OCI-M2 (cell line): ENCODE measurements at regions not wholly inside any gene's neighbourhood (a gene's known extent, or its start where the extent isn't known, plus 50 kb on each side); places are given as distances from the start of the nearest gene placed in this dataset.

Experiments
- DNase-seq: peaks from one replicate; lab custom pipeline; 2025; ENCODE audit not compliant: unreplicated experiment; lab: John Stamatoyannopoulos, UW

DNA sequence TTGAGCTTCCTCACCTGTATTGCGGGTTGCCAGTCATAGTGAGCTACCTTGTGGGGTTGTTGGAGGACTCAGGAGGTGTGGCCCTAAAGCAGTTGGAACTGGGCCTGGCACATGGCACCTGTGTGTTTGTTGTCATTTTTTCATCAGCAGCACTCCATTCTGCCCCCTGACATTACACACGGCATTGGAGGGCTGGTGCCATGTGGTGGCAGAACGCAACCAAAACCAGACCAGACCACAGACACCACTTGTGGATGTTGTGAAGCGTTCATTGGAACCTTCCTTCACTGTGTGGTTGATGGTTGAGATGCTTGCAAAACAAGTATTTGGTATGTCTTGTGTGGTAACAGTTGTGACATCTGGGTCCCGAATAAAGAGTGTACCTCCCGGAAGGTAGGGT is 113.2 kb upstream of the ERCC6L2 start:
- DNase-seq = no peak

DNA sequence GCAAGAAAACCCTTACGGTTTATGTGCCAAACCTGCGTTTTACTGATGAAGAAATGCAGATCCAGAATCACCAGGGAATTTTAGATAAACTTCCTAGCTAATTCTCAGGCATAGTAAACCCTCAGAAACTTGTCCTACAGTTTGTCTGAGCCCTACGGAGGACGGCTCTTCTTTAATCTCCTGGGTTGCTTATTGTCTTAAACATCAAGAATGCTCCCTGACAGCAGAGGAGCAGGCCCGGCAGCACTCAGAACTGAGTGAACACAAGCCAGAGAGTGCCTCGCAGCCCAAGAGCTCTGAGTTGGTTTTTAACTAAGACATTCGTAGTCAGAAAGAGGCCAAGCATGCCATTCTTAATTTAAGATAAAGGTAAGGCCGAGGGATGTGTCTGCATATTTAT is 114.7 kb upstream of the ERCC6L2 start:
- DNase-seq = no peak

DNA sequence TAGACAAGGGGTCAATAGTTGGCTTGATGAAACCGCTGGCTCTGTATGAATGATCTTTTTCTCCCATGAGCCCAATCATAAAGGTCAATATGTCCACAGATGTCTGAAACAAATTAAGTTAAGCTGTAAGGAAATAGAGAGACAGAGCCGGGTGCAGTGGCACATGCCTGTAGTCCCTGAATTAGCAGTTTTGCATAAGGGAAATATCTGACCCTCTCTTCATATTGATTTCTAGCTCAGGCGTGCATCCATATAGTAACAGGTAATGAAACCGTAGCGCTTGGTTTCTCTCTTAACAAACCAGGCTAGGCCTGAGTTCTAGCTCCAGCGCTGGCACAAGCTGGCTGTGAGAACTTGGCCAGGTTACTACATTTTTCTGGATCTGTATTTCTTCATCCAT is 118.1 kb upstream of the ERCC6L2 start:
- DNase-seq = no peak

DNA sequence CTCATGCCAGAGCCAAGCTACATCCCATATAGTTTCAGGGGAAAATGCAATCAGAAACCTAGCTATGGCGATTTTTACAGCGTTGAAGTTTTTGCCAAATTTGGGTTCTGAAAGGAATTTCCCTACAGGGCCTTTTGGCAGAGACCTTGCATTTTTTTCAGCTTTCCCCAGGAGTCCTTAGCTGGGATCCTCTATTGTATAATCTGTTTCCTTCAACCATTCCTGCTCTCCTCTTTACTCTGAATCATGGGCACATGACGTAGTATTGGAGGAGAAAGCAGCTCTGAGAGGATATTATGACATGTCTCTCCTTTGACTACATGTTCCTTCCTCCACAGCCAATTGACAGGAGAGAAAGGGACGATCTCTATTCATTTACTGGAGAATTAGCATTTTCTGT is 118.5 kb upstream of the ERCC6L2 start:
- DNase-seq = no peak

DNA sequence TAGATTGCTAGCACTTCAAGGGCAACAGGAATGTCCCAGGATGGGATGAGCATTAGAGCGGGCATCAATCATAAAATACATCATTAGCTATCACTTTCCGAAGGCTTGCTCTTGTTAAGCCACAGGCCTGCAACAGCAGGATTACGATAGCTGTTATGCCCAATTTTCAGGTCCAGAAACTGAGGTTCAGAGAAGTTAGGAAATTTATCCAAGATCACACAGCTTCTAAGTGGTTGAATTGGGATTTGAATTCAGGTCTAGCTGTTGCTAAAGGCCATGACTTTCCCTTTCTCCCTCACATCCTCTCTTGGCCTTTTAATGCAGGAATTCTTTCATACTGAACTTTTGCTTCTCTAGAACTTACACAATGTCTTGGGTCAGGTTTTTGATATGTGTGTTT is 119.4 kb upstream of the ERCC6L2 start:
- DNase-seq = no peak

DNA sequence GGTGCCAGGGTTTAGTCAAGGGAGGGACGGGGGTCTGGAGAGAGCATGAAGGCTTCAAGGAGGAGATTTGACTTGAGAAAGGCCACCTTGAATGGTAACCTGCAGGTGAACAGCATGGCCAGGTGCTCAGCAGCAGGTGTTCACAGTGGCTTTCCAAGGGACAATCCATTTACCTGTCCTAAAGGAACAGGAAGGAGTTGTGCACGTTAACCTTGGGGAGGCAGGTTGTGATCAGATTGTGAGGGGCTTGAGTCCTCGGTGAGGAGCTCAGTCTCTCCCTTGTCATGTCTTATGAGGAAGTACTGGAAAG is 120.1 kb upstream of the ERCC6L2 start:
- no peak for DNase-seq

DNA sequence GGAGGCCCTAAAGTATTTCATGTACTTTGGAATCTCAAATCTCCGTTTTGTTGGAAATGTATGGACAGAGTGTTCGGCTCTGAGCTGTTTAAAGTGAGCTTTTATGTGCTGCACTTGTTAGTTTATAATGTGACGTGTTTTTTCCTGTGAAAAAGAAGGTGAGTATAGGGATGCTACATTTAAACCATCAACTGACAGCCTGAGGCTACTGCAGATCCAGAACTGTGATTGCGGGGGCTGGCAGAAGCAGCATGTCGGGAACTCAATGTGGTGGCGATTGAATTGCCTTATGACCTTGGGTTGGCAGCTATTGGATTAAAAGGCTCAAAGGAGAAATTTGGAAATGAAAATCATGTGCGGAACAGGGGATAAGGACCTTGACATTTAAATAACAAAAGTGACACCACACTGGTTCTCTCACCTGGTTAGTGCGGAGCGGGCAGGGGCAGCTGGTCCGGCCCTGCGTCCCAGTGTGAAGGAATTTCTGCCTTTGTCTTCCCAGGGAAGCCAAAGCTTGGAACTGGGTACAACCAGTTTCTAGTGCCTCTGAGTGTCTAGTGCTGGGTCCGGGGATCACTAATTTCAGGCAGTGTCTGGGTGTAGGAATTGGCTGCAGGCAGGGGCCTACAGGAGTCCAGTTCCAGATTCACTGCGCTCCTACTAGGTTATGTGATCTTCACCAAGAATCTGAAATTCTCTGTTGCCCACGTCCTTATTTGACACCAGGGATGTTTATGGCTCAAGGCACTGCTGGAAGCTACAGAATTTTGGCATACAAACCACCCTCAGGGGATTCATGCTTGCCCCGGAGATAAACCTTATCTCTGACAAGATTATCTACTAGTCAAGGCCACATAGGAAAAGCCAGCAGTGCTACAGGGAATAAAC is 120.7 kb upstream of the ERCC6L2 start:
- no peak for DNase-seq

DNA sequence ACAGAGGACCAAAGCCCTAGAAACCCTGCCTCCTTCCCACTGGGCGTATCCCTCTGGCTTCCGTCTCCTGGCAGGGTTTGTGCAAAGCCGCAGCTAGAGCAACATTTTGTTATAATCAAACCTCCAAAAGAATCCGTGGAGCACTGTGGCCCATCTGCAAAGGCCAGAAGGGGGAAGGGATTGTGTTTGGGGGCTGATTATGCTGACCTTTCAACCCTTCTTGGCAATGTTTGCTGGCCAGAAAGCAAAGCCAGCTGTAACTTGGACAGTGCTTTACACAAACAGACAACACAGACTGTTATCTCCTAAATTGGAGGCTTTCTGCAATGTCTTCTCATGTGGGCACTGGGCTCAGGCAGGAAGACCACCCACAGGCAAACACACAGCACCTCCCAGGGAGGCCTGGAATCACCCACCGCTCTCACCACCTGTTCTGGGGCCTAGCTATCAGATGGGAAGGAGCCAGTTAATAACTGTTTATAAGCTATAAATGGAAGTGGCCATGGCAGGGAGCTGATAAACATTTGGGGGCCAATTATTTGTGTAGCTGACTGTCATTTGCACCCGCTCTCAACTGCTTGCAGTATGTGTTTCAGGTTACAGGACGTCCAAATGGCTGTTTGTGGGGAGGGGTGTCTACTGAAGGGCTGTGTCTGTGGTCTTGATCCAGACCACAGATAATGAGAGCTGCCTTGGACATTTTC is 121.6 kb upstream of the ERCC6L2 start:
- DNase-seq = peak; percentile 5

DNA sequence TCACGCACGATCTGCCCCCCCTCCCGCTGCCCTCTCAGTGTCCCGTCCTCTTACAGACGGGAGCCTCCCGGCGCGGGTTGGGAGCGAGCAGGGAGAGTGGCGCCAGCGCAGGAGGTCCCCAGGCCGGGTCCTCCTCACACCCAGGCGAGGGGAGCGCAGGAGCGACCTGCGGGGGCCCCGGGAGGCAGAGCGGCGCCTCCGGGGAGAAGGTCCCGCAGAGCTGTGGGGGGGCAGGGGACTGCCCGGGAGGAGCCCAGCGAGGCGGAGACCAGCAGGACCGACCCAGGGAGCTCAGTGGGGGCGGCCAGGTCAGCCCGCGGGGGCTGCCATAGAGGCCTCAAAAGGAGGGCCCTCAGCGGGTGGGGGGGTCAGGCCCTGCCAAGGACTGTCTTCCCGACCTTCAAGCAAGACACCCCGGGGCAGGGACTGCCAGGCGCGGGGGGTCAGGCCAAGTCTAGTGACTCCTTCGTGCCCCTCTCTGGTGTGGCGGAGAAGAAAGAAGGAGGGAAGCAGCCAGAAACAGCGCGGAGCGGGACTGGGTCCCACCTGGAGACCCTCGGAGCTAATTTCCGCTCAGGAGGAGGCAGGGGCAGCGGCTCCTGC is 123.3 kb upstream of the ERCC6L2 start:
- DNase-seq = no peak

DNA sequence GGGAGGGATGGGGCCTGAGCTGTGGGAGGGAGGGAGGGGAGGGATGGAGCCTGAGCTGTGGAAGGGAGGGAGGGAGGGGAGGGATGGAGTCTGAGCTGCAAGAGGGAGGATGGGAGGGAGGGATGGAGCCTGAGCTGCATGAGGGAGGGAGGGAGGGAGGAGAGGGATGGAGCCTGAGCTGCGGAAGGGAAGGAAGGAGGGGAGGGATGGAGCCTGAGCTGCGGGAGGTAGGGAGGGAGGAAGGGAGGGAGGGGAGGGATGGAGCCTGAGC is 124.0 kb upstream of the ERCC6L2 start:
- no peak for DNase-seq

DNA sequence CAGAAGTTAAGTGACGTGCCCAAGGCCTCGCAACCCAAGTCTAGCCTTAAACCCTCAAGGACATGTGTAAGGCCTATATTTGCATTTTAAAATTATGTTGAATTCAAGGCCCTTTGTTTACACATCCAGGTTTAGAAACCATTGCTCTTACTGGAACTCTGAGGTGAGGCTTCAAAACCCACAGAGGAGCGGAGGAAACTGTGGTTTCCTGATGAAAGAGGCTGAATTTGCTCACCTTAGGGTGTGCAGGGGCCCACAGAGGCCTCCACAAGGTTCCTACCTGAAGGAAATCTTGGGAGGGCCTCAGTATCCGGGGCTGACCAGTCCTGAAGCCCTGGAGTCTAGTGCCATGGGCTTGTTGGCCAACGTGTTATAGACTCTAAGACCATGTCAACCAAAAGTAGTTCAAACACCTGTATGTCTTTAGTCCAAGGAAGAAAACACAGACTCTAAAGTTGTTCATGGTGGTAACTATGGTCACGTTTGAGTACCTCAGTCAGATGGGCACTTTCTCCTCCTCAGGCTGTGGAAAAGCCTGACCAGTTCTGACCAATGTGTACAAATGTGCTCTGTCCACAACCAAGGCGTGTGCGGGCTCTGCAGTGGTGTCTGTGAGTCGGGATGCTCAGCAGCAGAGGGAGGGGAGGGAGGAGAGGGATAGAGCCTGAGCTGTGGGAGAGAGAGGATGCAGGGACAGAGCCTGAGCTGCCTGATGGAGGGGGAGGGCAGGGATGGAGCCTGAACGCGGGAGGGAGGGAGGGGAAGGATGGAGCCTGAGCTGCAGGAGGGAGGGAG is 124.6 kb upstream of the ERCC6L2 start:
- no peak for DNase-seq

DNA sequence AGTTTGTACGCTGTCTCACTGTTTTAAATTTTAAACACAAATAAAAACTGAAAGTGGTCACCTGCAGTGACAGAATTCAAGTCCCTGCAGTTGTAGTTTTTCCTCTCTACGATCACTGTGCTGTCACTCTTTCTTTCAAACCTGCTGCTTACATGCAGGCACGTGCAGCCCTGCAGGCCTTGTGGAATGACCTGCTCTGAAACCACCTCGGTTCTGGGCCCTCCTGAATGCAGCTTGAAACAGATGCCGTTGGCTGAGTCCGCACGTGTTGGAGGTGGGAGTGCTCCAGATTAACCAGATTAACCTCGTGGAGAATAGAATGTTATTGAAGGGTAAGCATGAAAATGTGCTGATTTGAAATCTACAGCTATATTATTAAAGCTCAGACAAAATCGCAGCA is 126.0 kb upstream of the ERCC6L2 start:
- DNase-seq = no peak

DNA sequence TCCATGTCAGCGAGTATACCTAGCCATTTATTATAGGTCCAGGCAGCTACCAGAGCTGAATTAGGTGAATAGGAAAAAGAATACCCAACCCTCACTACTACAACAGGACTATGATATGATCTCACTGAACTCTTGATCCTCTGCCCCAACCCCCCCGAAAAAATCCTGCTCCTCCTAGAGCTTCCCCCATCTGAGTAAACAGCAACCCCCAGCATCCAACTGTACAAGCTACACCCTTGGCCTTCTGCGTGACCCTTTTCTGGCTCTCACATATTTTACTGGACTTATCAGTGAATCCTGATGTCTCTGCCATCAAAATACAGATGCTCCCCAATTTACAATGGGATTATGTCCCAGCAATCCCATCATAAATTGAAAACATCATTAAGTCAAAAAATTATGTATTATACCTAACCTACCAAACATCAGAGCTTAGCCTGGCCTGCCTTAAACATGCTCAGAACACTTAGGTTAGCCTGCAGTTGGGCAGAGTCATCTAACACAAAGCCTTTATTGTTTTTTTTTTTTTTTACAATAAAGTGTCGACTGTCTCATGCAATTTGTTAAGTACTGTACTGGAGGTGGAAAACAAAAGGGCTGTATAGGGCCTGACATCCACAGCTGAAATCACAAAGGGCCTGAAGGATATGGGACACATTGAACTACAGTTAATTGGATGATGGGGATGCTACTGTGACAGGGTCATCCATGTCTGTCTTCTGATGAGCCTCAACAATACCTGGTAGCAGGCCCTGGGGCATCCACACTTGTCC is 128.9 kb upstream of the ERCC6L2 start:
- no peak for DNase-seq

DNA sequence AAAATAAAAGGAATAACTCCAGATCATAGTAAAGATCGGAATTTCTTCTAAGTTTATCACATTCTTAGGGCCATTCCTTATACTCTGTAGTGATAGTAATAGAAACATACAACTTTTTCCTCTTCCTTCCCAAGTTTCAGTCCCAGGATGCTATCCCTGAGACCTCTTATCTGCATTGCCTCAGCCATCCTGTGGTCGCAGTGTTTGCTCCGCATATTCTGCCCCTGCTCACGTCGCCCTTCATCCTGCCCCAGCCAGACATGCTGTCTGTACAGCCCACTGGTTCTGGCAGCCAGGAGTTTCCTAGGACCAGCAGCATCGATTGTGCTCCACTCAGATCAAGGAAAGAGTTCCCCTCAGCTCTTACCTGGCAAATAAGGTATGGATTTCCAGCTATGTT is 132.7 kb upstream of the ERCC6L2 start:
- no peak for DNase-seq

DNA sequence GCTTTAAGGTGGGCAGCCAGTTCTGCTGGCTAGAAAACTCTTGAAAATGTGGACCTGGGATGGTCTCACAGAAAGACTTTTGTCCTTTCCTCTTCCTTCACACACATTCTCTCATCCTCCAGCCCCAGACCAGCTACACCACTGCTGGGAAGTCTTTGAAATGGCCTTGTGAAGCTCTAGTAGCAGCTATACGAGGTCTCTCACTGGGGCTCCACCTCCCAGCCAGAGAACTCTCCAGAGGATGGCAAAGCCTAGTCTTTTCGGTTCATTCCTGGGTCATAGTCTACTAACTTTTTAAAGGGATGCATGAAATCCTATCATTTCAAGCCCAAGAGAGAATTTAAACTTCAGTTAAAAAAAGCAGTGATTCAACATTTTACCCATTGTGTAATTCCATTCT is 133.9 kb upstream of the ERCC6L2 start:
- no peak for DNase-seq

DNA sequence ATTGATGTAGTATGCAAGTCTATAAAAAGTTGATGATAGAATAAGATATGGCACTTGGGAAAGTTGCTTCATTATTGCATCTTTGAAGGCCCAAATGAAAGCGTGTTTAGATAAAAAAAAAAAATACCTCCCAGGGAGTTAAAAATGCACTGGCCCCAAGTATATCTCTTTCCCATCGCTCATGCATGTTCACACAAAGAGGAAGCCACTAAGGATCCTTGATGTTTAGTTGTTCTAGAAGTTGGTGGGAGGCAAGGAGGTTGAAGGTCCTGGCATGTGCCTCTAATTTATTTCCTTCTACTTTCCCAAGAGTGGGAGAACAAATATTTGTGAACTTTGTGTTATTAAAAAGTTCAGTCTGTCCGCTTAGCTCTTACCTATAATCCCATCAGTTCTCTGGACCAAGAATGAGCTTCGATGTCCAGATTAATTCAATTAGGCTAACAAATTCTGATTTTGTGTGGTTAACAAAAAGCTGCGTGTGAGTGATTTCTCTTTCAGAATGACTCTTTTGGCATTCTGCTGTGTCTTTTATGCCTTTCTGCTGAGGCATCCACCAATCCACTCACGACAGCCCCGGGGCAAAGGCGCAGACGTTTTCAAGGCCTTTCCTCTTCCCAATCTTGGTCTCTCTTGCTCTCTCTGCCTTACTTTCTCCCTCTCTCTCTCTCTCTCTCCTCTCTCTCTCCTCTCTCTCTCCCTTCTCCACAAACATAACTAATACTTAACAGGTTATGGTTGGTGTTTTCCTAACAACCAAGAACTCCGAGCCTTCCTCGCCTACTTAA is 135.1 kb upstream of the ERCC6L2 start:
- DNase-seq = no peak

DNA sequence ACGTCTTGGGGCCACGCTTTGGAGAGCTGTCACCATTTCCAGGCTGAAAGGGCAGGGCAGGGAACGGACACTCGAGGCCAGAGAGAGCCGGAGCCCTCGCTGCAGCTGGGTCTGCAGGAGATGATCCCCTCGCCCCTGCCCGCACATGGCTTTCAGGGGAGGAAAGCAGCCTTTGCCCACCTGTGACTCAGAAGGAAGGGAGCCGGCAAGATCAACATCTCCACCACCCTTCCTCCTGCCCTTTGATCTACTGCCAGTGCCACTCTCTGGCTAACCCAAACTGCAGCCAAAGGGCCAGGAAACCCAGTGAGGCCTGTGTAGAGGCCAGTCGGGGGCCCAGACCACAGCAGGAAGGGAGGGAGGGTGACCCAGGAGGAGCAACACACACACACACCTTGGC is 137.1 kb upstream of the ERCC6L2 start:
- DNase-seq = no peak

DNA sequence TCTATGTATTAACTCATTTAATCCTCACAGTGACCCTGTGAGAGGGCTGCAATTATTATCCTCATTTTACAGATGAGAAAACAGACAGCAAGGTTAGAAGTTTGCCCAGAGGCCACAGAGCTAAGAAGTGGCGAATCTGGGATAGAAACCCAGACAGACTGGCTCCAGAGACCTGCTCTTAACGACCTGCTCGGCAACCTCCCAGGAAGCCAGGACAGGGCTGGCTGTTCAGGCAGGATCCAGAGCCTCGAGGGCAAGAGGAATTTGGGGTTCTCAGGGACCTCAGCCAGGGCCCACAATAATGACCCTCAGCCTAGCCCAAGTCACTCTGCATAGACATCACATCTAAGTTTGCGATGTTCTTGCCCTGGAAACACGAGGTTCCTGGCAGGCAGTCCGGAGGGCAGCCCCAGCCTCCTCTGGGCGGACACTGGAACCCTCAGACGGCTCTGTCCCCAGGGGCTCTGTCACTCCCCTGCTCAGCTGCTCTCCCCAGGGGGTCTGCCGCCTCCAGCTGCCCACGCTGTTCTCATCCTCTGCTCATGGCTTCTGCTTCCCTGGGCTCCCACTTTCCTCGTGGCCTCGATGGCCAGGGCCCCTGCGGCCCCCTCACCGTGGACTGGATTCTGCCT is 138.5 kb upstream of the ERCC6L2 start:
- DNase-seq = no peak

DNA sequence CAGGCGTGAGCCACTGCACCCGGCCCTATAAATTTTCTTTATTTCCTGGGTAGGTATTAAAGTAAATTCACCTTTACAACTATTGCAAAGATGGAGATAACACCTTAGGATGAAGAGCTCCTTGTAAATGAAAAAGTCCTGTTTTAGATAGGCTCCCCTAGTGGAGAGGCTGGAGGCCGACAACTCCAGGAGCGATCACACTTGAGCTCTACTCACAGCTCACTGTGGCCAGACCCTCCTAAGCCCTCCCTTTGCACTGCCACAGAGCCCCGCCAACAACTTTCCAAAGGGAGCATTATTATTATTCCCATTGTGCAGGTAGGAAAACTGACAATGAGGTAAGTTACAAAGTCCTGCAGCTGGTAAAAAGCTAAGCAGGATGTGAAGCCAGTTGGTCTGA is 139.1 kb upstream of the ERCC6L2 start:
- no peak for DNase-seq

DNA sequence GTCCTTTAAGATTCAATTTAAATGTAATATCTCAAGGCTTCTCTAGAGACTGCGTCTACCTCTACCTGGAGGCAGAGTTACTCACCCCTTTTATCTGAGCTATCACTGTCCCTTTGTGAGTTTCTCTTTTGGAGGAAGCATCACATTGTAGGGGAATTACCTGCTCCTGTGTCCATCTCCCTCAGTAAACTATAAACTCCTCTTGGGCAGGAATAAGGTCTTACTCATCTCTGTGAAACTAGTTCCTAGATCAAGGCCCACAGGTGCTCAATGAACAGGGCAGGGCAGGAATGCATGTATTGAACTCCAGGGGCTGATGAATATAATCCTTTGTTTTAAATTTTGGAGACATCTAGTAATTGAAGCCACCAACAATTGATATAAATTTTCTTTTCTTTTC is 139.8 kb upstream of the ERCC6L2 start:
- no peak for DNase-seq
